H1 (cell line): ENCODE measurements at regions not wholly inside any gene's neighbourhood (a gene's known extent, or its start where the extent isn't known, plus 50 kb on each side); places are given as distances from the start of the nearest gene placed in this dataset.

Experiments
- CBX8 ChIP-seq: fragments of 300-800, 300-1000 bp; sonication (generic); IDR thresholded peaks from 2 replicates; pipeline ENCODE4 v1.7.1; 2016; ENCODE audit warnings: low read depth, low read length, borderline replicate concordance
- CTCF ChIP-seq, 3 experiments: IDR thresholded peaks; 1 replicate in 2 of 3; 2 replicates in 1 of 3; pipeline versions ENCODE4 v1.5.1 to v1.6.1; 2011; ENCODE audit warnings: low read length in 3 of 3, mild to moderate bottlenecking in 3 of 3, inconsistent platforms in 2 of 3, low read depth in 1 of 3, moderate library complexity in 1 of 3; ENCODE audit not compliant: insufficient read depth in 1 of 3; ENCODE audit errors: control extremely low read depth in 1 of 3
- EP300 ChIP-seq, 2 experiments: IDR thresholded peaks; 1 replicate in 1 of 2; 2 replicates in 1 of 2; pipeline ENCODE4 v1.6.1; 2011 to 2012; ENCODE audit warnings: low read depth in 2 of 2, low read length in 2 of 2, mild to moderate bottlenecking in 2 of 2, borderline replicate concordance in 1 of 2, inconsistent platforms in 1 of 2, moderate library complexity in 1 of 2
- MAX ChIP-seq: IDR thresholded peaks from 2 replicates; pipeline ENCODE4 v1.6.1; 2012; ENCODE audit warnings: inconsistent platforms
- POLR2AphosphoS5 ChIP-seq: IDR thresholded peaks from 2 replicates; pipeline ENCODE4 v1.6.1; 2011; ENCODE audit warnings: low read depth, low read length
- SIN3A ChIP-seq, 2 experiments: IDR thresholded peaks in 1 of 2; conservative IDR thresholded peaks in 1 of 2; 2 replicates each; pipeline ENCODE4 v1.6.1; 2011 to 2012; ENCODE audit warnings: low read length in 2 of 2, improper control_type of control experiment in 1 of 2, low read depth in 1 of 2, mild to moderate bottlenecking in 1 of 2
- SRF ChIP-seq: IDR thresholded peaks from 2 replicates; pipeline ENCODE4 v1.6.1; 2011; ENCODE audit warnings: mild to moderate bottlenecking, low read depth, low read length, moderate library complexity
- SUZ12 ChIP-seq: fragments of 200-600 bp; sonication (generic); IDR thresholded peaks from 2 replicates; pipeline ENCODE4 v1.6.1; 2012; ENCODE audit warnings: mild to moderate bottlenecking, inconsistent platforms, low read length, moderate library complexity, mixed read lengths
- TAF7 ChIP-seq: optimal IDR thresholded peaks from 2 replicates; pipeline ENCODE3; 2011; ENCODE audit warnings: low read depth, mild to moderate bottlenecking, inconsistent platforms, low read length, moderate library complexity, borderline replicate concordance
- USF2 ChIP-seq: IDR thresholded peaks from 2 replicates; pipeline ENCODE4 v1.6.1; 2011; ENCODE audit warnings: low read length, improper control_type of control experiment

GRCh38 chr10:110364531-110364937 is 59.8 kb upstream of the SMNDC1 start:
- TF ChIP-seq POLR2AphosphoS5 (no peak), CBX8 (no peak), TAF7 (no peak), MAX (no peak), SRF (no peak), EP300 (IDR thresholded peaks at IDR 0.05; ENCODE audit: borderline replicate concordance in 1 of 2, low read depth in 2 of 2, low read length in 2 of 2) (no peak), CTCF (IDR thresholded peaks at IDR 0.05; ENCODE audit: control extremely low read depth in 1 of 3, insufficient read depth in 1 of 3, low read depth in 1 of 3, low read length in 3 of 3) (no peak), USF2 (no peak), SIN3A (conservative IDR thresholded peaks at IDR 0.05 in 1 of 2, IDR thresholded peaks at IDR 0.05 in 1 of 2; ENCODE audit: low read depth in 1 of 2, low read length in 2 of 2) (no peak), SUZ12 (no peak)
